Kidney epithelial cell (primary cell): ENCODE measurements at regions not wholly inside any gene's neighbourhood (a gene's known extent, or its start where the extent isn't known, plus 50 kb on each side); places are given as distances from the start of the nearest gene placed in this dataset.

ENCODE experiments used
- DNase-seq: peaks from one replicate; pipeline ENCODE4 v3.0.0-alpha.2; 2010; ENCODE audit warnings: low read depth
- H3K27me3 ChIP-seq: 2 replicates; pipeline ENCODE4 v1.6.0; 2011; ENCODE audit warnings: low read length; ENCODE audit not compliant: control insufficient read depth, insufficient read depth
- H3K36me3 ChIP-seq: 2 replicates; pipeline ENCODE4 v1.5.1; 2011; ENCODE audit warnings: low read length; ENCODE audit not compliant: control insufficient read depth, insufficient read depth
- H3K4me3 ChIP-seq: 2 replicates; pipeline ENCODE4 v1.5.1; 2011; ENCODE audit warnings: low read depth, mild to moderate bottlenecking, control low read depth, low read length
- TF ChIP-seq, protein P1 (sequence below): IDR thresholded peaks from 2 replicates; pipeline ENCODE4 v1.5.1; 2011; ENCODE audit warnings: mild to moderate bottlenecking, moderate library complexity, low read length, control low read depth, inconsistent platforms; ENCODE audit not compliant: insufficient read depth, poor library complexity, severe bottlenecking

DNA sequence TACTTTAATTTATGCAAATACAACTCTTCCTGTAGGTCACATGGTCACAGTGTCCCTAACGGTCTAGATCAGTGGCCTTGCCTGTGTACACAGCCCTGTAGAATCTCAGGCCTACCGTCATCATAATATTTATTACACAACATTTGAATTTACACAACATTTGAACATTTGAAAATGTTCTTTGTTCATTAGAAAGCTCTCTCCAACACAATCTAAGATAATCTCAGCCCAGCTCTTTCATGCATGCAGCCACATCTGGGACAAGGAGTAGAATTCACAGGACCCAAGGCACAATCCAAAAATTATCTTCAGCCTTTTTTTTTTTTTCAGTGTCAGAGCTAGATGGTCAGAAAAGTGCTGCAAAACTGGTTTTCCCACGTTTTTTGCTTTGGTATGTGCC, 892.8 kb downstream of the TFAP2A start:
- DNase-seq, result no peak
- TF ChIP-seq, protein P1, sequence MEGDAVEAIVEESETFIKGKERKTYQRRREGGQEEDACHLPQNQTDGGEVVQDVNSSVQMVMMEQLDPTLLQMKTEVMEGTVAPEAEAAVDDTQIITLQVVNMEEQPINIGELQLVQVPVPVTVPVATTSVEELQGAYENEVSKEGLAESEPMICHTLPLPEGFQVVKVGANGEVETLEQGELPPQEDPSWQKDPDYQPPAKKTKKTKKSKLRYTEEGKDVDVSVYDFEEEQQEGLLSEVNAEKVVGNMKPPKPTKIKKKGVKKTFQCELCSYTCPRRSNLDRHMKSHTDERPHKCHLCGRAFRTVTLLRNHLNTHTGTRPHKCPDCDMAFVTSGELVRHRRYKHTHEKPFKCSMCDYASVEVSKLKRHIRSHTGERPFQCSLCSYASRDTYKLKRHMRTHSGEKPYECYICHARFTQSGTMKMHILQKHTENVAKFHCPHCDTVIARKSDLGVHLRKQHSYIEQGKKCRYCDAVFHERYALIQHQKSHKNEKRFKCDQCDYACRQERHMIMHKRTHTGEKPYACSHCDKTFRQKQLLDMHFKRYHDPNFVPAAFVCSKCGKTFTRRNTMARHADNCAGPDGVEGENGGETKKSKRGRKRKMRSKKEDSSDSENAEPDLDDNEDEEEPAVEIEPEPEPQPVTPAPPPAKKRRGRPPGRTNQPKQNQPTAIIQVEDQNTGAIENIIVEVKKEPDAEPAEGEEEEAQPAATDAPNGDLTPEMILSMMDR, result no peak
- no peak overlapping the region for H3K4me3 ChIP-seq
- H3K36me3 ChIP-seq, result no peaks in the 10 kb centered on the region
- no peaks in the 10 kb centered on the region for H3K27me3 ChIP-seq

DNA sequence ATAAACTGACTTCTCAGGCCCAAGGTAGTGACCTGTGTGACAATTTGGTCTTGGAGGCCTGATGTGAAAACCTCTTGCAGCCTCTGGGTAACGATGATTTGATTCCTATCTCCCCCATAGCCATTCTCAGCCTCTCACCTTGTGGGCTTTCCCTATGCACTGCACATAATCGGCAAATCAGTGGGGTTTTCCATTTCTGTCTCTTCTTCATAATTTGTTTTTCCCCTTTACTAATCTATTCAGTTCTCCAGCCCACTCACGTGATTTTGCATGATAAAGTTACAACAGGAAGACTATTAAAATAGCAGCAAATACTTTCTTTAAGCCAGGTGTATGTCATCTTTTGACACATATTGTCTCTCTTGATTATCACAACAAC, 893.7 kb downstream of the TFAP2A start:
- no peaks in the 10 kb centered on the region for H3K36me3 ChIP-seq
- H3K27me3 ChIP-seq, result no peaks in the 10 kb centered on the region
- H3K4me3 ChIP-seq, result no peak overlapping the region
- TF ChIP-seq, protein P1, result no peak
- no peak for DNase-seq

DNA sequence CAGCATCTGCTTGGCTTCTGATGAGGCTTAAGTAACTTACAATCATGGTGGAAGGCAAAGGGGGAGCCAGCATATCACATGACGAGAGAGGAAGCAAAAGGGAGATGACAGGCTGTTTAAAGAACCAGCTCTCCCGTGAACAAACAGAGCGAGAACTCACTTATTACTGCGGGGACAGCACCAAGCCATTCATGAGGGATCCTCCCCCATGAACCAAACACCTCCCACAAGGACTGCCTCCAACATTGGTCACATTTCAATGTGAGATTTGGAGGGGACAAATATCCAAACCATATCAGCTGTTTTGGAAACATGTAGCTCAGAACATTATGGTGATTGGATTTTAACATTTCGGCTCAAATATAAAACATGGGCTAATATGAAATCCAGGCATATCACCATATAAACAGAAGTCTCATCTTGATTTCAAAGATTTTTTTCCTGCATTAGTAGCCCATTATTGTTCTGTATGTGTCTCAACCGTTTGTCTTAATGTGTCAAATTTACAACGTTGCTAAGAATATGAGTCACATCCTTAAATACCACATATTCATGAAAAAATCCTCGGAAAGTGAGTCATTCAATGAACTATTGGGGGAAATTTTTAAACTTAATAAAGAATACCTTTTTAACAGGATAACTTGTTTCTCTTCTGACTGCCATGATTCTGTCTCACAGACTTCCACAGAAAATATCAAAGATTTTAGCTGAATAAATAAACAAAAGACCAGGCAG, 894.3 kb downstream of the TFAP2A start:
- no peak for DNase-seq
- H3K36me3 ChIP-seq, result no peaks in the 10 kb centered on the region
- TF ChIP-seq, protein P1, result no peak
- H3K27me3 ChIP-seq, result no peaks in the 10 kb centered on the region
- no peak overlapping the region for H3K4me3 ChIP-seq

DNA sequence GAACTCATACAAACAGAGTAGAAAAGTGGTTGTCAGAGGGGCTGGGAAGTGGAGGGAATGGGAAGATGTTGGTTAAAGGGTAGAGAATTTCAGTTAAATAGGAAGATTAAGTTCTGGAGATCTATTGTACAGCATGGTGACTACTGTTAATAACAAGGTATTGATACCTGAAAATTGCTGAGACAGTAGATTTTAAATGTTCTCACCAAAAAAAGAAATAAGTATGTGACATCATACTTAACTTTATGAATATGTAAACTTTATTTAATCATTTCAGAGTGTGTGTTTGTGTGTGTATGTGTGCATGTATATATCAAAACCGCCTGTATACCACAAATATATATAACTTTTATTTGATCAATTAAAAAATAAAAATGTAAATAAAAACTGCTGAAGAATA, 896.4 kb downstream of the TFAP2A start:
- H3K27me3 ChIP-seq, result no peaks in the 10 kb centered on the region
- no peak overlapping the region for H3K4me3 ChIP-seq
- DNase-seq, result no peak
- no peaks in the 10 kb centered on the region for H3K36me3 ChIP-seq
- TF ChIP-seq, protein P1, result no peak

DNA sequence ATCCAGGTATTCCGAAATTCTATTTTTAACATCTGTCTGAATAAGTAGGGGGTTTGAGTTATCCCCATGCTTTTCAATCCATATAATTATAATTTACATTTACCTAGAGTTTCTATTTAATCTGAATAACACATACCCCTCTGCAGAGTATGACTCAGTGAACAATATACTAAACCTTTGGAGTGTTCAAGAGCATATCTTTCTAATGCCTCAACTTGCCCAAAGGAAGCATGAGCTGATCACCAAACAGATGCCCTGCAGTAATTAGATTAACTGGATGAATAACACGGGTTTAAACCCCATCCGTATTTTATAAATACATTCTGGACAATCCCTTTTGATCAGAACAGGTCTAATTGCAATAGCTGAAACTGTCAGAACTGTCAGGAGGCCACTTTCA, 897.1 kb downstream of the TFAP2A start:
- no peaks in the 10 kb centered on the region for H3K36me3 ChIP-seq
- DNase-seq, result no peak
- H3K27me3 ChIP-seq, result no peaks in the 10 kb centered on the region
- no peak overlapping the region for H3K4me3 ChIP-seq
- TF ChIP-seq, protein P1, result no peak
